ELR (cell line): ENCODE measurements at regions not wholly inside any gene's neighbourhood (a gene's known extent, or its start where the extent isn't known, plus 50 kb on each side); places are given as distances from the start of the nearest gene placed in this dataset.
A peak's percentile ranks its signal among the peaks of the same experiment; 100 is the strongest.
"Not testable (repeated sequence)": the region's sequence is repeated elsewhere in the genome, so short reads cannot be mapped to it uniquely, and the experiment has no call there.

Experiments
- DNase-seq: peaks from one replicate; pipeline ENCODE4 v3.0.0-alpha.2; 2015; ENCODE audit warnings: low read depth

- no peak for DNase-seq
Observed at GRCh38 chr12:126282691-126283090, 1217.5 kb downstream of the AACS start.

GRCh38 chr12:126286203-126286602 lies 1221.0 kb downstream of the AACS start:
- no peak for DNase-seq

GRCh38 chr12:126290456-126290855 lies 1225.2 kb downstream of the AACS start:
- no peak for DNase-seq

DNA sequence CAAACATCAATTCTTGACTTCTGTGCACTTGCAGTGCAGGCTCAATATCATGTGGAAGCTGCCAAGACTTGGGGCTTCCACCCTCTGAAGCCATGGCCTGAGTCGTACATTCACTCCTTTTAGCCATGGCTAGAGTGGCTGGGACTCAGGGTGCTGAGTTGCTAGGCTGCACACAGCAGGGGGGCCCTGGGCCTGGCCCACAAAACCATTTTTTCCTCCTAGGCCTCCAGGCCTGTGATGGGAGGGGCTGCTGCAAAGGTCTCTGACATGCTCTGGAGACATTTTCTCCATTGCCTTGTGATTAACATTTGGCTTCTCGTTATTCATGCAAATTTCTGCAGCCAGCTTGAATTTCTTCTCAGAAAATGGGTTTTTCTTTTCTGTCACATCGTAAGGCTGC lies 1226.8 kb downstream of the AACS start:
- not testable (repeated sequence) for DNase-seq

DNA sequence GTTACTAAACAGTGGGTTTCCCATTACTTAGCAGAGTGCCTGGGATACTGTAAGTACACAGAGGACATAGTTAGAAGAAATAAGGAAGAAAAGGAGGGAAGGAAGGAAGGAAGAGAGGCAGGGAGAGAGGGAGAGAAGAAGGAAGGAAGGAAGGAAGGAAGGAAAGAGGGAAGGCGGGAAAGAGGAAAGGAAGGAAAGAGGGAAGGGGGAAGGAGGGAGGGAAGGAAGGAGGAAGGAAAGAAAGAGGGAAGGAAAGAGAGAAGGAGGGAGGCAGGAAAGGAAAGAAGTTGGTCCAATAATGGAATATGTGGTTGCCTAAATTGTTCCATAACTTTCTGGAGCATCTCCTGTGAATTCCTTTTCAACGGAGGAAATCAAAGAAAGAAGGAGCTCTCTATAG lies 1230.4 kb downstream of the AACS start:
- no peak for DNase-seq

GRCh38 chr12:126309278-126309677 lies 1244.0 kb downstream of the AACS start:
- DNase-seq, result no peak

- DNase-seq, result no peak
Observed at GRCh38 chr12:126312457-126312856, 1247.2 kb downstream of the AACS start.

DNA sequence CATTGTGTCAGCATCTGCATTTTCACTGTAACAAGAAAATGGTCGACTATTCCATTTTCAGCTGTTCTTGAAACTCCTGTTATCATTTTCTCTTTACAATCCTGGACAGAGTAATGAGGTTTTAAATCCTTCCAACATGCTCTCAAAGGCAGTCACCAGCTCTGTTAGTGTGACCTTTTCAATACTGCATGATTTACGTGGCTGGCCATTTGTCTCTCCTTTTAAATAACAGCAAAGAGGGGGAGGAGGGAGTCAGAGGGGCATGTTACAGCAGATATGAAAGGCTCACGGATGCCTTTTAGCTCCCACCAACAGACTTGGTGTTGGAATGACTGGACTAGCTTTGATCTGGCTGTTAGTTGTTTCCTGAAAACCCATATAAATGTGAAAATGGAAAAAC lies 1251.2 kb downstream of the AACS start:
- DNase-seq, result no peak

- DNase-seq, result no peak
Observed at GRCh38 chr12:126337556-126338441, 1272.6 kb downstream of the AACS start.

DNA sequence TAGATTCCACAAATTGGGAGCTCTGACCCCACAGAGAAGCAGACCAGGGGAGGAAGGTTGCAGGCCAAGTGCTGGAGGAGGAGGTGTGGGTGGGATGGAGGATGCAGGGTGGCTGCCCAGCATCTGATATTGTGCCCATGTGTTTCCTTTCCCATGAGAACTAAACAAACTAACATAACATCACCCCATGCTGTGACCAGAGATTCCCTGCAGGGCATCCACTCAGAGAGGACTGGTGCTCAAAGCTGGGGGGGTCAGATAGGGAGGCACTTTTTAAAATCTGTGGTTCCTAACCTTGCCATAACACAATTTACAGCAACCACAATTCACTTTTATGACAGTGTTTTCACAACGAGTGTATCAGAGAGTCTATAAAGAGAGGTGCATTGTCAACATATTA lies 1277.6 kb downstream of the AACS start:
- no peak for DNase-seq

GRCh38 chr12:126343321-126343720 lies 1278.1 kb downstream of the AACS start:
- DNase-seq, result no peak

DNA sequence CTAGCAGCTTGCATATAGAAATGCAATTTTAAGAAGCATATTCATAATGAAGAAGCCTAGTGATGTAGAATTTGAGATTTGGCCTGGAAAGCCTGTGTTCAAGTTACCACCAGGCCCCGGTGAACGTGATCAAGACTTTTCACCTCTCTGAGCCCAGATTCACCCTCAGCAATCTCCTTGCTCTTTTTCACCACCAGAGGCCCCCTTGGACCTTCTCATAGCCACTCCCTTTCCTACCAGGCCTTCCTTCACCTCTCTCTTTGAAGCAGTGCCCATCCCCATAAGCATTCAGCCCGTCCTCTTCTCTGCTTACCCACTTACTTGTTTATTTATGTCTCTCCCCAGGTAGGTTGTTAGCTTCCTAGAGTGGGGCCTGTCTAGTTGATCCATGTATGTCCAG lies 1280.9 kb downstream of the AACS start:
- no peak for DNase-seq

DNA sequence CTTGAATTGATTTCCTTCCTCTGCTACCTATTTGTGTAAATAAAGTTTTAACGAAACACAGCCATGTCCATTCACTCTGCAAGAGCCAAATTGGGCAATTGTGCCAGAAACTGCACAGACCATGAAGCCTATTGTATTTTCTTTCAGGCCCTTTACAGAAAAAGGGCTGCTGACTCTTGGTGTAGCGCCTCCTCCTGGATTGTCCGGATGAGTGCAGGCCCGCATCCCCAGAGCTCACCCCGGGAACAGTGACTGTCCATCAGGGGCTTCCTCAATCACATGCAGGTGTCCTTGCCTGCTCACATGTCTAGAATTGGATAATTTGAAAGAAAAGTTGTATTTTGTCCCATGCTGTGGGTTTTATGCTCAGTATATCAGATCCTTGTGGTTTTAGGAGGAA lies 1282.2 kb downstream of the AACS start:
- no peak for DNase-seq

DNA sequence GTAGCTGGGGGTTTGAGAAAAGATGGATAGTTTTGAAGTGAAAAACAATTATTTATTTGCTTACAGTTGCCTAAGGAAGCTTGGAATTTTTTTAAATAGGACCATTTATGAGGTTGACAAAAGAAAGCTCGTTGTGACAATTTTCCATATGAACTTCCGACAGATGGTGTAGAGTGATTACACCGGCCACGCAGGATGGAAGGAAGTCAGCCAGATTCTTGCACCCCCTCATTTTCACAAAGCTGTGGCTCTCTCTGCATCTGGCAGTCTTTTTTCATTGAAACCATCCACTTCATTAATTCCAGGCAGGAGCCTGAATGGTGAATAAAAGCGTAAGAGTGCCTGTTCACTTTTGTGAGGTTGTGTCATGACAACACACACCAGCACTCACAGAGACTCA lies 1284.1 kb downstream of the AACS start:
- DNase-seq, result no peak

DNA sequence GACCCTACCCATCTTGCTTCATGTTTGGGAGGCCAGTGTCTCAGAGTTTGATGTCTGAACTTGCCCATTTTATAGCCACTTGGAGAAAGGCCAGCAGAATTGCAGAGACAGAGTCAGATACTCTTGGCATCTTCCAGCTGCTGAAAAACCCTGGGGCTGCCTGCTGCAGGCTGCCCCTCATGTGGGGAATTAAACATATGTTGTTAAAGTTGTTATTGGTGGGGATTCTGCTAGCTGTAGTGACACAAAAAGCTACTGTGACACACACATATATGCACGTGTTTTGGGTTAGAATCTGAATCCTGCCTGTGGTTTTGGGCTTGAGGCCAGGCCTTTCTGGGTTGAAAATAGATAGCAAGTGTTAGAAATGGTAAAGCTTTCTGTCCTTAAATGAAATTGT lies 1288.4 kb downstream of the AACS start:
- no peak for DNase-seq

DNA sequence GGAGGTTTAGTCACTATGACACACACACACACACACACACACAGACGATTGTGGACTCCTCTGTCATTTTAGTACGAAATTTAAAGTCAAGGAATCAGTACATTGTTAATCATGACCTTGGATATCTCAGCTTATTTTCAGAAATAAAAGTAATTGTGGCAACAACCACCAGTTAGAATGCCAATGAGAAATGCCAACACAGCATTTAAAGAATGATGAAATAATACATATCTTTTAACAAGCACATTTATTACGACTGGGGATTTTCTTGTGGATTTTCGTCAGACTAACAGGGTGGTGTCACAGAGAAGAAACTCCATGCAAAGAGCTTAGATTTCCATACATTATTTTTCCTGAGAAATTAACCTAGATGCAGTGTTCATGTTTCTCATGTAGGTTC lies 1289.4 kb downstream of the AACS start:
- DNase-seq, result no peak

- no peak for DNase-seq
Observed at GRCh38 chr12:126355346-126355745, 1290.1 kb downstream of the AACS start.

- DNase-seq, result no peak
Observed at GRCh38 chr12:126358806-126359205, 1293.6 kb downstream of the AACS start.

GRCh38 chr12:126359216-126359615 lies 1294.0 kb downstream of the AACS start:
- no peak for DNase-seq

DNA sequence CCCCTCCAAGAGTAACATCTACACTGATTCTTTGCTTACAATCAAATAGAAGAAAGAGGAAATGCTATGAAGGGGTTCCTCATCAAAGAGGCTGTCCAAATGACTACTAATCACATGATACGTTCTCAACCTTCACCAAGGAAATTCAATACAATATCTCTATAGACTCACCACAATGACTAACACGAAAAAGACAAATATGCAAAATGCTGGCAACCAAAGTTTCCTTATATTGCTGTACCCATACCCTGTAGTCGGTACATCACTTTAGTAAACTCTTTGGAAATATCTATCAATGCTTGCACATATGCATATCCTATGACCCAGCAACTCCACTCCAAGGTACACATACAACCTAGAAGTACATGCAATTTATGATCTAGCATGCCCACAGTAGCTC lies 1296.6 kb downstream of the AACS start:
- no peak for DNase-seq

DNA sequence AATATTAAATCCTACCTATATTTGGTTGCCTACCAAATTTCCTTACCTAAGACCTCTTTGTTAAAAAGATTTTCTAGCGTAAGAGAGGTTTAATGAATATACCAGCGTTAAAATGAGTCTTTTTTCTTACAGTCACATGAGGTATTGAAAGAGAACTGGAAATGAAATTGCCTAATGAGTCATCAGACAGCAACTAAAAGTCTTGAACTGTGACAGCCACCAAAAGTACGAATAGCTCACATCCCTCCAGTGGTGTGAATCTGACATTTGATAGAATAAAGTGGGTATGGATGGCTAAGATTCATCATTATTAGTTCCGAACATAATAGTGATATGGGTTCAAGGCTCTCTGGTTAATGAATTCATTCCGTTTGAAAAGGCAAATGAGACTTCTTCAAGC lies 1297.3 kb downstream of the AACS start:
- no peak for DNase-seq

DNA sequence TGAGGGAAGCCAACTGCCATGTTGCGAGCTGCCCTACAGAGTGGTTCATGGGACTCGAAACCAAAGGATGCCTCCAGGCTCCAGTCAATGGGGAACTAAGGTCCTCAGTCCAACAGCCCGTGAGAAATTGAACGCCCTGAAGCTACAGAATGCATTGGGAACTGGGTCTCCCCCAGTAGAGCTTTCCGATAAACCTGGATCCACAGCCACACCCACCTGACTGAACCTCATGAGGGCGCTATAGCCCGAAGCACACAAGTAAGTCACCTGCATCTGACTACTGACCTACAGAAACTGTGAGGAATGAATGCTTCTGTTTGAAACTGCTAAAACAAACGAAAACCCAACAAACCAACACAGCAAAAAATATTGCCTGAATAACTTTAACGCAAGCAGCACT lies 1297.7 kb downstream of the AACS start:
- no peak for DNase-seq

- DNase-seq, result peak; percentile 15
Observed at GRCh38 chr12:126369487-126370463, 1304.5 kb downstream of the AACS start.
